GM12878 (cell line): ENCODE measurements at regions not wholly inside any gene's neighbourhood (a gene's known extent, or its start where the extent isn't known, plus 50 kb on each side); places are given as distances from the start of the nearest gene placed in this dataset.

ENCODE experiments used
- CEBPB ChIP-seq, 2 experiments: fragments of 150-350 bp in 1 of 2; IDR thresholded peaks; 2 replicates each; pipeline ENCODE4 v1.6.1; 2012 to 2014; ENCODE audit warnings: low read depth in 2 of 2, low read length in 2 of 2, borderline replicate concordance in 1 of 2, inconsistent platforms in 1 of 2
- EED ChIP-seq: sonication (generic); IDR thresholded peaks from 2 replicates; pipeline ENCODE4 v1.6.1; 2016; ENCODE audit warnings: antibody characterized with exemption, low read depth
- POLR2AphosphoS5 ChIP-seq: IDR thresholded peaks from 2 replicates; pipeline ENCODE4 v1.6.1; 2011; ENCODE audit warnings: mild to moderate bottlenecking, low read length, inconsistent platforms
- SIN3A ChIP-seq: IDR thresholded peaks from 2 replicates; pipeline ENCODE4 v1.6.1; 2012; ENCODE audit warnings: low read depth, low read length, improper control_type of control experiment
- TF ChIP-seq, protein P1 (sequence below): fragments of 450-650 bp; IDR thresholded peaks from 2 replicates; pipeline ENCODE4 v1.6.1; 2017; ENCODE audit warnings: mild to moderate bottlenecking
- TF ChIP-seq, protein P2 (sequence below): IDR thresholded peaks from 2 replicates; pipeline ENCODE4 v1.6.1; 2011; ENCODE audit warnings: low read depth, low read length, improper control_type of control experiment, borderline replicate concordance

DNA sequence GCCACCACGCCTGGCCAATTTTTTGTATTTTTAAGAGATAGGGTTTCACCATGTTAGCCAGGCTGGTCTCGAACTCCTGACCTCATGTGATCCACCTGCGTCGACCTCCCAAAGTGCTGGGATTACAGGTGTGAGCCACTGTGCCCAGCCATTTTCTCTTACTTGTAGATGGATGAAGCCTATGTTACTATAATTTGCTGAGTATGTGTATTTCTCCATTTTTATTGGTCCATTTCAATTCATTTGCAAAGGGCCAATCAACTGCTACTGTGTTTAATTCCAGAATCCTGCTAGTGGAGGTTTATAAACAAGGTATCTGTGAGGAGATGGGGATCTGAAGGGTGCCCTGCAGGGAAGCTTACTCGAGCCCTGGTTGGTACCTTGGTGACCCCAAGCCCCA, 101.7 kb upstream of the MAX start:
- TF ChIP-seq, protein P1, sequence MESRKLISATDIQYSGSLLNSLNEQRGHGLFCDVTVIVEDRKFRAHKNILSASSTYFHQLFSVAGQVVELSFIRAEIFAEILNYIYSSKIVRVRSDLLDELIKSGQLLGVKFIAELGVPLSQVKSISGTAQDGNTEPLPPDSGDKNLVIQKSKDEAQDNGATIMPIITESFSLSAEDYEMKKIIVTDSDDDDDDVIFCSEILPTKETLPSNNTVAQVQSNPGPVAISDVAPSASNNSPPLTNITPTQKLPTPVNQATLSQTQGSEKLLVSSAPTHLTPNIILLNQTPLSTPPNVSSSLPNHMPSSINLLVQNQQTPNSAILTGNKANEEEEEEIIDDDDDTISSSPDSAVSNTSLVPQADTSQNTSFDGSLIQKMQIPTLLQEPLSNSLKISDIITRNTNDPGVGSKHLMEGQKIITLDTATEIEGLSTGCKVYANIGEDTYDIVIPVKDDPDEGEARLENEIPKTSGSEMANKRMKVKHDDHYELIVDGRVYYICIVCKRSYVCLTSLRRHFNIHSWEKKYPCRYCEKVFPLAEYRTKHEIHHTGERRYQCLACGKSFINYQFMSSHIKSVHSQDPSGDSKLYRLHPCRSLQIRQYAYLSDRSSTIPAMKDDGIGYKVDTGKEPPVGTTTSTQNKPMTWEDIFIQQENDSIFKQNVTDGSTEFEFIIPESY = no peak
- TF ChIP-seq EED (no peak), CEBPB (IDR thresholded peaks at IDR 0.05; ENCODE audit: borderline replicate concordance in 1 of 2, low read depth in 2 of 2, low read length in 2 of 2) (no peak), SIN3A (no peak), POLR2AphosphoS5 (no peak)
- TF ChIP-seq, protein P2, sequence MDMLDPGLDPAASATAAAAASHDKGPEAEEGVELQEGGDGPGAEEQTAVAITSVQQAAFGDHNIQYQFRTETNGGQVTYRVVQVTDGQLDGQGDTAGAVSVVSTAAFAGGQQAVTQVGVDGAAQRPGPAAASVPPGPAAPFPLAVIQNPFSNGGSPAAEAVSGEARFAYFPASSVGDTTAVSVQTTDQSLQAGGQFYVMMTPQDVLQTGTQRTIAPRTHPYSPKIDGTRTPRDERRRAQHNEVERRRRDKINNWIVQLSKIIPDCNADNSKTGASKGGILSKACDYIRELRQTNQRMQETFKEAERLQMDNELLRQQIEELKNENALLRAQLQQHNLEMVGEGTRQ = no peak
